ENCODE measurements at regions not wholly inside any gene's neighbourhood (a gene's known extent, or its start where the extent isn't known, plus 50 kb on each side); places are given as distances from the start of the nearest gene placed in this dataset.

GRCh38 chr10:27599546-27599945, 95.4 kb downstream of the RAB18 start:
- Mint-ChIP-seq H3K4me1 (ENCODE audit: unreplicated experiment) (no peaks in the 10 kb centered on the region), H3K27ac (ENCODE audit: unreplicated experiment) (no peak overlapping the region), H3K4me3 (ENCODE audit: unreplicated experiment) (no peak overlapping the region), H3K27me3 (ENCODE audit: unreplicated experiment) (peaks cover 27% of the 10 kb centered on the region), H3K9me3 (ENCODE audit: unreplicated experiment) (peaks cover 10% of the 10 kb centered on the region), H3K36me3 (ENCODE audit: unreplicated experiment) (peaks cover 2% of the 10 kb centered on the region)
- TF ChIP-seq CTCF (IDR thresholded peaks at IDR 0.05), result no peak
- no peak for DNase-seq (ENCODE audit: extremely low spot score, unreplicated experiment)

GRCh38 chr10:27600930-27601329, 96.8 kb downstream of the RAB18 start:
- H3K4me3 Mint-ChIP-seq (ENCODE audit: unreplicated experiment), result no peak overlapping the region
- no peaks in the 10 kb centered on the region for H3K4me1 Mint-ChIP-seq (ENCODE audit: unreplicated experiment)
- no peak for DNase-seq (ENCODE audit: extremely low spot score, unreplicated experiment)
- no peak for TF ChIP-seq CTCF (IDR thresholded peaks at IDR 0.05)
- peaks cover 1% of the 10 kb centered on the region for H3K36me3 Mint-ChIP-seq (ENCODE audit: unreplicated experiment)
- H3K27me3 Mint-ChIP-seq (ENCODE audit: unreplicated experiment), result peaks cover 30% of the 10 kb centered on the region
- no peak overlapping the region for H3K27ac Mint-ChIP-seq (ENCODE audit: unreplicated experiment)
- peaks cover 6% of the 10 kb centered on the region for H3K9me3 Mint-ChIP-seq (ENCODE audit: unreplicated experiment)

GRCh38 chr10:27601503-27601902, 97.4 kb downstream of the RAB18 start:
- no peak for TF ChIP-seq CTCF (IDR thresholded peaks at IDR 0.05)
- Mint-ChIP-seq H3K9me3 (ENCODE audit: unreplicated experiment) (peaks cover 6% of the 10 kb centered on the region), H3K27me3 (ENCODE audit: unreplicated experiment) (peaks cover 27% of the 10 kb centered on the region), H3K36me3 (ENCODE audit: unreplicated experiment) (no peaks in the 10 kb centered on the region), H3K4me3 (ENCODE audit: unreplicated experiment) (no peak overlapping the region), H3K27ac (ENCODE audit: unreplicated experiment) (no peak overlapping the region), H3K4me1 (ENCODE audit: unreplicated experiment) (no peaks in the 10 kb centered on the region)
- no peak for DNase-seq (ENCODE audit: extremely low spot score, unreplicated experiment)

- peaks cover 6% of the 10 kb centered on the region for H3K9me3 Mint-ChIP-seq (ENCODE audit: unreplicated experiment)
- no peak for DNase-seq (ENCODE audit: extremely low spot score, unreplicated experiment)
- TF ChIP-seq CTCF (IDR thresholded peaks at IDR 0.05), result no peak
- no peaks in the 10 kb centered on the region for H3K4me1 Mint-ChIP-seq (ENCODE audit: unreplicated experiment)
- H3K4me3 Mint-ChIP-seq (ENCODE audit: unreplicated experiment), result no peak overlapping the region
- peaks cover 27% of the 10 kb centered on the region for H3K27me3 Mint-ChIP-seq (ENCODE audit: unreplicated experiment)
- H3K27ac Mint-ChIP-seq (ENCODE audit: unreplicated experiment), result no peak overlapping the region
- no peaks in the 10 kb centered on the region for H3K36me3 Mint-ChIP-seq (ENCODE audit: unreplicated experiment)
Measured at GRCh38 chr10:27601946-27602538, 97.9 kb downstream of the RAB18 start.

GRCh38 chr10:27603104-27603503, 99.0 kb downstream of the RAB18 start:
- H3K4me3 Mint-ChIP-seq (ENCODE audit: unreplicated experiment), result no peak overlapping the region
- H3K4me1 Mint-ChIP-seq (ENCODE audit: unreplicated experiment), result no peaks in the 10 kb centered on the region
- H3K27me3 Mint-ChIP-seq (ENCODE audit: unreplicated experiment), result peaks cover 19% of the 10 kb centered on the region
- no peaks in the 10 kb centered on the region for H3K36me3 Mint-ChIP-seq (ENCODE audit: unreplicated experiment)
- no peak for TF ChIP-seq CTCF (IDR thresholded peaks at IDR 0.05)
- H3K27ac Mint-ChIP-seq (ENCODE audit: unreplicated experiment), result no peak overlapping the region
- H3K9me3 Mint-ChIP-seq (ENCODE audit: unreplicated experiment), result peaks cover 5% of the 10 kb centered on the region
- no peak for DNase-seq (ENCODE audit: extremely low spot score, unreplicated experiment)
